Right kidney (tissue), 1 donor: ENCODE measurements at regions not wholly inside any gene's neighbourhood (a gene's known extent, or its start where the extent isn't known, plus 50 kb on each side); places are given as distances from the start of the nearest gene placed in this dataset.

Experiments
- DNase-seq: peaks from one replicate; pipeline ENCODE4 v3.0.0-alpha.2; 2016

- peak; percentile 63 for DNase-seq
Observed at GRCh38 chr16:51763072-51763661, 612.1 kb upstream of the SALL1 start.

- DNase-seq: peak; percentile 87
Observed at GRCh38 chr16:51762081-51762996, 611.3 kb upstream of the SALL1 start.

DNA sequence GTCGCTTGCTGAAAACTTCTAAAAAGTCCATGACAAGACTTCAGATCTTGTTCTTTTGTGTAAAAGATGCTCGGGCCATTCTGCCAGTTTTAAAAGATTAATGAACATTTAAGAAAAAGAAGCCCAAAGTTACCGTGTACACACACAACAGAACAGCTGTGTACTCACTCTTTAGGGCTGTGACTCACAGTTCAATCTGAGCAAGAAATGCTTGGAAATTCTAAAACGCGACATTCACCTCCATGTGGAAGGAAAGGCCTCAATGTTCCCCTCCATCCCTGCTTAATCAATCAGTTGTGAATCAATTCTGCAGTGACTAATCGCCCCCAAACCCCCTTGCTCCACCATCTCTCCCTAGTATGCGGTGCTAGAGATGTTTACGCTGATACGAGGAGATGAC is 609.9 kb upstream of the SALL1 start:
- peak; percentile 57 for DNase-seq

- no peak for DNase-seq
Observed at GRCh38 chr16:51759999-51760398, 608.9 kb upstream of the SALL1 start.

- no peak for DNase-seq
Observed at GRCh38 chr16:51759329-51759728, 608.3 kb upstream of the SALL1 start.

- no peak for DNase-seq
Observed at GRCh38 chr16:51757921-51758479, 606.9 kb upstream of the SALL1 start.

GRCh38 chr16:51757505-51757904 is 606.4 kb upstream of the SALL1 start:
- DNase-seq: no peak

DNA sequence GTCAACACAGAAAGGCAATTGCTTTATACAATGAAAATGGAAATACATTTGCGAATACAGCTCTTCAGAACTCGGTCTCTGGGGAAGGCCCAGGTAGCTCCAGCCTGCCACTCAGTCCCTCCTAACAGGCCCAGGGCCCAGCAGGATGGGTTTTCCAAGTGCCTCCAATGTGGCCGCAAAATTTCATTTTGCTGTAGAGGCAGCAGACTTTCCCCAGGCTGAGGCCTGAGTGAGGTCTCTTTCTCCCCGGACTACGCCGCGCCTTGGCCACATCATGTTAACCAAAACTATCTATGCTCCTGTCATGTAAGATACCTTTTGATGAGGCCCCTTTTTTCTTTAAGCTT is 606.0 kb upstream of the SALL1 start:
- DNase-seq: no peak

- no peak for DNase-seq
Observed at GRCh38 chr16:51756447-51757123, 605.5 kb upstream of the SALL1 start.

DNA sequence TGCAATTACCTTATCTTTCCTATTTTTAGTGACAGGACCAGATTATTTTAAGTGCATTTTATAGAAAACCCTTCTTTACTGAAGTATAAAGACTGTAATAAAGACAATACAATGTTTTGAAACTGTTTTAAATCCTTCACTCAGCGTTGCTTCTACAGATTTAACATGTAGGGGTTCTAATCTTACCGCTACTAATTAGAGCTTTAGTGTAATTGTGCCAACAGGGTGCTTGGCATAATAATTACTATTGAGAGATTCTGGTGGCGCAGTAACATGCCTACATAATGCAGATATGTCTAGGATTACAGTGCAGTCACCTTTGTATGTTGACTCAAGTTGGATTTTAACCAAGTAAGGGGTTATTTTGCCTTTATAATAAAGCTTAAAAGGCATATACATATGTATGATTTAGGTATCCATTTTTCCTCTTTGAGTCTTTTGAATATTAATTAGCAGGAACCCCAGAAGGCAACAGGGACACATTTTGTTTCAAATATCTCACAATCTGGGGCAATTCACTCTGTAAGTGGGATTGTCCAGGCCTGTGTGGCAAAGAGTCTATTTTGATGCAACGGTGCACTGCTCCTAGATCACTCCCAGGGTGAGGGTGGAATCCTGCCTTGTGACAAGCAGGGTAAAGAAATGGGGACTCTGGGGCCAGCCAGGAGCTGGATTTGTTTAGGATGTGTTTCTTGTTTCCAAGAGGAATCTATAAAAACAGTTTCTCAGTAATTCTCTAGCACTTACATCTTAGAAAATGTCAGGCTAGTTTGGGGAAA is 604.7 kb upstream of the SALL1 start:
- DNase-seq: no peak

DNA sequence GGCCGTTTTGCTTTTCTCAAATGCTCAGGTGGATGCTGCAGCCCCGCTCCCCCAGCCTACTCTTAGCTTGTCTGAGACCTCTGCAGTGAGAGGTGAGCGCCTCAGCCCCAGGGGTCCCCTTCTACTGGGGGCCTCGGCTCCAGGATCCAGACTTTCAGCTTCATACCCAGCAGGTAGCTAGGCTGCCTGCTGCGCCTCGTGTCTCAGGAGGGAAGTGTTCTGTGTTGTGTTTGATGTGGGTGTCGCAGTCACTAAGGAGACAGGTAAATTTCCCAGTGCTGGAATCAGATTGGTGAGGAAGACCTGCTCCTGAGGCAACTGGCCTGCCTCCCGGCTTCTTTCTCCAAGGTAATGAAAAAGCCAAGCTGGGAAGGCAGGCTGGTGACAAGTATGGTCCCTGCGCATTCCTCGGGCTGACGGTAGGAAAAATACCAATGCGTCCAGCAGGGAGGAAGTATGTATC is 604.0 kb upstream of the SALL1 start:
- peak; percentile 63 for DNase-seq

DNA sequence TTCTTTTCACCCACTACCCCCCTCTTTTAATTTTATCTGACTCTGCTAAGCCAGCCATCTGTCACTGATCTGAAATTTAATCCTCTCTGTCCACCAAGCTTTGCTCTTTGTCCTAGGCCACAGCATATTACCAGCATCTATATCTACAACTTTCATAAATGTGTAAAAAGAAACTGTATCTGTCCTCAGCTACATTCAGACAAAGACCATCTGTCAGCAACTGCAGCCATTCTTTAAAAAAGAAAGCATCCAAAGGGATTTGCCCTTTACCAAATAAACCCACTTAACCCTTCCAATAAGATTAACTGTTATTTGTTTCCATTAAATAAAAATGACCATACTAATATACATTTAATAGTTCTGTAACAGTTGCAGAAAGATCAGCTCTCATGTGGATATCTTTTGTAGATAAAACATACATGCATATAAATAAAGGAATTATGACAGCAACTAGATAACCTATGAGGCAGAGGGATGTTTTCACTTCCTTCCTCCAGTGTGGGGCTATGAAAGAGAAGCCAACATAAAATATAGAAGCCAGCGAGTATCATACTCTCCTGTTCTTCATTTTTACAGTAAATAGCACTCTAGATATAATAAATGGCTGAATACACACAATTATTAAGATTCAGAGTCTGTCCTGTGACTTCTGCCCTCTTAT is 602.5 kb upstream of the SALL1 start:
- no peak for DNase-seq

- DNase-seq: no peak
Observed at GRCh38 chr16:51752438-51752995, 601.4 kb upstream of the SALL1 start.

DNA sequence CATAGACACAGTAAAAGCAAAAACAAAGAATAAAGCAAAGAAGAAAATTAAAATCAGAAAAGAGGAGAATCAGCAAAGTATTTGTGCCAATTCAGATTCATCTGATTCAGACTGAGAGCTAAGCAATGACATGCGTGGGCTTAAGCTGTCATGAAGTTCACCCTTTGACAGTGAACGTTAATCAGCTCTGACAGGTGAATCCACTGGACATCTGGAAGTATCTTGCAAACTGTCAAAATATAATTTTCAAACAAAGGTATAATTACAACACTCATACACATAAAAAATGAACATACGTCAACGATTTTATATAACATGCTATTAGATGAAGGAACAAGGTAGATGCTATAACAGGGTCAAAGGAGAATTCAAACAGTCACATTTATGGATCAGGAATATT is 596.3 kb upstream of the SALL1 start:
- DNase-seq: no peak

DNA sequence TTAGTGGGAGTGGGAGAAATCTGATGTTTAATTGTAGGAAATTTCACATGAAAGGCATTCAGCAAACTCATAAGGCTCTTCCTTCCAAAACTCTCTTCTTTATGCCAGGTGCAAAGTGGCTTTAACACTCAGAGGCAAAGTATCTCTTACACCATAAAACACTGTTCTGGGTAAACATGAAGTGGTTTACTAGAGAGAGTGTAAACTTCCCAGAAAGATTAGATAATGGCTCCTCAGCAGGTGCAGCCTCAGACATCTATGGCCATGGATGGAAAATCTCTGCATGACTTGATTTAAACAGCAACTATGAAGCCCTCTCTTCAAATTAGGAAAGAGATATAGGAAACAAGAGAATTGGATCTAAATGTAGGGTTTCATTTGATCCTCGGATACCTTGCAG is 583.1 kb upstream of the SALL1 start:
- no peak for DNase-seq

GRCh38 chr16:51733181-51733580 is 582.1 kb upstream of the SALL1 start:
- DNase-seq: no peak

GRCh38 chr16:51731160-51731559 is 580.1 kb upstream of the SALL1 start:
- no peak for DNase-seq

DNA sequence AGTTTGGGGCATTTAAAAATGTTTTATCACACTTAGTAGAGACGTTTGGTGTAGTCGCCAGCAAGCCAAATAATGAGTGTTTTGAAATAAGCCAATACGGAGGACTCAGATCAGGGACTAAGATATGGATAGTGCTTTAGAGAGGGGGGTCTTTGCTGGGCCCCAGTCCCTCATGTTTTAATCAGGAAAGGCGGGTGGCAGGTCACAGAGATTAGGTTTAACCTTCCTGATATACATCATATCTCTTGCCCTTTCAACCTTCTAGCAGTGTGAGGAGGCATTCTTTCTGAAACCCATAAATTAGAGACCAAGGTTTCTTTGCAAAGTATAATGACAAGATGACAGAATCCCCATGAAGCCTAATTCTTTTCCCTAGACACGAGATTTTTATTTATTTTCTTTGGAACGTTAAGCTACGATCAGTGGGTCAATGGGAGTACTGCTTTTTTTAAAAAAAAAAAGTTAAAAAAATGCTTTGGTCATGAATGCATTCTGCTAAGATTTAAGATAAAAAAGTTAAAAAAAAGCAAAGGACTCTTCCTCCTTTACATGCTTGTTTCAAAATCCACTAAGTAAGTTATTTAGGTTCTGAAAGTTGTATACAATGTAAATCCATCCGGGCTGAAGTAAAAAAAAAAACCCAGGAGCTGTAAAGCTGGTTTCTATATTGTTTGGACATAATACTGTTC is 572.1 kb upstream of the SALL1 start:
- DNase-seq: peak; percentile 46

- no peak for DNase-seq
Observed at GRCh38 chr16:51722467-51722866, 571.4 kb upstream of the SALL1 start.

DNA sequence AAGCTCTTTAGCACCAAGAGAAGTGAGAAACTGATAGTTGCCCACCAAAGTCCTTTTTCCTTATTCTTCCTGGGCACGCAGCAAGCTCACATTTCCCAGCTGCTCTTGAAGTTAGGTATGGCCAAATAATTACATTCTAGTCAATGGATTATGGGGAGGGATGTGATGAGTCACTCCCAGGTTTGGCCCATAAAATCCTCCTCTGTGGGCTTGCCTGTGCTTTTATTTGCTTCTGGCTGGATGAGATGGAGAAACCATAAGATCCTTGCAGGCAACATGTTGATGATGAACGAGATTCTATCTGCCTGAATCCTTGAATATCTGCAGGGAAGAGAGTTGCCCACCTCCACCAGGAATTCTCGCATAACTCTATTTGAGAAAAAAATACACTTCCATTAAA is 568.3 kb upstream of the SALL1 start:
- no peak for DNase-seq

DNA sequence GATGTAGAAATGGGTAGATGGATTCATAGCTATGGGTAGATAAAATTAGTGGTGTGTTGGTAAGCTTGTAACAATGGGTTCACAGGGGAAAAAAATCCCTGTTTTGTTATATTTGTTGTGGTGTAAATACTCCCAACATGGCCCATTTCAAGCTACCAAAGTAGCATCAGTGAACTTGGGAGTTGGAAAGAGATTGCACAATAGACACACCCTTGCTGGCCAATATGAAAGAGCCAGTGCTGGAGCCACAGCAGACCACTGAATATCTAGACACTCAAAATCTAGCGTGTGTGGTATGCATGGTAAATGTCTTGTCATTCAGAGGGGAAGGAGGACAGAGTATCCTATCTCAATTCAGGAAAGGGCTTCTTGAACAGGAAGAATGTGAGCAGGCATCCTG is 565.1 kb upstream of the SALL1 start:
- no peak for DNase-seq
